GM10266 (cell line): ENCODE measurements at regions not wholly inside any gene's neighbourhood (a gene's known extent, or its start where the extent isn't known, plus 50 kb on each side); places are given as distances from the start of the nearest gene placed in this dataset.

ENCODE experiments used
- DNase-seq: peaks from one replicate; pipeline ENCODE4 v3.0.0; 2012; ENCODE audit errors: extremely low spot score
- TF ChIP-seq, protein P1 (sequence below): IDR thresholded peaks from 2 replicates; pipeline ENCODE4 v1.5.1; 2012; ENCODE audit warnings: mild to moderate bottlenecking, low read depth; ENCODE audit not compliant: control insufficient read depth, insufficient read depth; ENCODE audit errors: missing control alignments

DNA sequence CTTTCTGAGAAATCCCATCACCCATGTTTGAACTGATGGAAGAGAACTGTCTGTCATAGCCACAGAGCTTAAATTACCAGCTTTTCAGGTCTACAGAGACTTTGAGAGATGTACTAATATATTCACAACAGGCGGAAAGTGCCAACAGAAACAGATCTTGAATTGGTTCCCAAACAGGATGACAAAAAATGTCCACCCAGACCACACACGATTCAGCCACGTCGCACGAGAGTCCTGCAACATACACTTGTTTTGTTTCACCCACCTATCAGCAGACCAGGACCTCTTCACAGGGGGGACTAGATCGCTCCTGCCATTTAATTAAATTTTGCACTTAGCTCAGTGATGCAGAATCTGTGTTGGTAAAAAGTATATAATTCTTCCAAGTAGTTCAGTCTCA, 187.1 kb upstream of the CEP162 start:
- TF ChIP-seq, protein P1, sequence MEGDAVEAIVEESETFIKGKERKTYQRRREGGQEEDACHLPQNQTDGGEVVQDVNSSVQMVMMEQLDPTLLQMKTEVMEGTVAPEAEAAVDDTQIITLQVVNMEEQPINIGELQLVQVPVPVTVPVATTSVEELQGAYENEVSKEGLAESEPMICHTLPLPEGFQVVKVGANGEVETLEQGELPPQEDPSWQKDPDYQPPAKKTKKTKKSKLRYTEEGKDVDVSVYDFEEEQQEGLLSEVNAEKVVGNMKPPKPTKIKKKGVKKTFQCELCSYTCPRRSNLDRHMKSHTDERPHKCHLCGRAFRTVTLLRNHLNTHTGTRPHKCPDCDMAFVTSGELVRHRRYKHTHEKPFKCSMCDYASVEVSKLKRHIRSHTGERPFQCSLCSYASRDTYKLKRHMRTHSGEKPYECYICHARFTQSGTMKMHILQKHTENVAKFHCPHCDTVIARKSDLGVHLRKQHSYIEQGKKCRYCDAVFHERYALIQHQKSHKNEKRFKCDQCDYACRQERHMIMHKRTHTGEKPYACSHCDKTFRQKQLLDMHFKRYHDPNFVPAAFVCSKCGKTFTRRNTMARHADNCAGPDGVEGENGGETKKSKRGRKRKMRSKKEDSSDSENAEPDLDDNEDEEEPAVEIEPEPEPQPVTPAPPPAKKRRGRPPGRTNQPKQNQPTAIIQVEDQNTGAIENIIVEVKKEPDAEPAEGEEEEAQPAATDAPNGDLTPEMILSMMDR: no peak
- no peak for DNase-seq

DNA sequence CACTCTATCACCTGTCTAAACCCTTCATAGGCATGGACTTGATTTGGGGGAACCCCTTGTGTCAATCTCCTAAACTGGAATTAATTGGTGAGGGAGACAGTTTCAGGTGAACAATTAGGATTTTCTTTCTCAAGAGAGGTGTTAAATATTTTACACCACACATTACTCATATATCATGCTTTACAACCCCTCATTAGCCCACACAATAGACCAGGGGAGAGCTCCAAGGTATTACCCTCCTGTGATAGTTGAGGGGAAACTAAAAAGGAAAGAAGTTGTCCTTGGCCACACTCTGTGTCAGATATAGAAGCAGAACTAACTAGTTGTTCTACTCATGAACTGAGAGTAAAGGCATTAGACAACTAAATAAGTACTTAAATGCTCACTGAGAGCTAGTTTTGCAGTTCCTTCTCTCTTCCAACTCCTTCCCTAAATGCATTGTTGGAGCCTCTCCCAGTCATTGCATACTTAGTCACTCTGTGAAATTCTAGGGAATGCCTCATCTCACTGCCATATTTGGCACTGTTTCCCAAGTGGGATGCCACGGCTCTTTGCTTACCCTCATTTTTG, 183.7 kb upstream of the CEP162 start:
- TF ChIP-seq, protein P1: no peak
- no peak for DNase-seq

DNA sequence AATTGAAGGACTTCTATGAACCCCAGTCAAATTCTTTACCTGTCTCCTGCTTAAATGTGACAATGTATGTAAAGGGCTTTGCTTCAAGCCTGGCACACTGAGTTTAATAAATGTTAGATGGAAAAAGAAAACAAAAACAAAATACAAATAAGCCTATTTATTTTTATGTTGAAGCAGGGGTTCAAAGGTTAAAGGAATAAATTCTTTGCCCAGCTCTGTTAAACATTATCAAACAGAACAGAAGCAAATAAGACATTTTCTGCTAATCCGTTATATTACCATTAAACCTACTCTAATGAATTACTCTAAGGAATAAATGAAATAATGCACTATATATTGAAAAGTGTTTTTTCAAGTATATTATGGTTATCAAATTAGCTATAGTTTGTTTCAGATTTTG, 182.5 kb upstream of the CEP162 start:
- TF ChIP-seq, protein P1: no peak
- DNase-seq: no peak

DNA sequence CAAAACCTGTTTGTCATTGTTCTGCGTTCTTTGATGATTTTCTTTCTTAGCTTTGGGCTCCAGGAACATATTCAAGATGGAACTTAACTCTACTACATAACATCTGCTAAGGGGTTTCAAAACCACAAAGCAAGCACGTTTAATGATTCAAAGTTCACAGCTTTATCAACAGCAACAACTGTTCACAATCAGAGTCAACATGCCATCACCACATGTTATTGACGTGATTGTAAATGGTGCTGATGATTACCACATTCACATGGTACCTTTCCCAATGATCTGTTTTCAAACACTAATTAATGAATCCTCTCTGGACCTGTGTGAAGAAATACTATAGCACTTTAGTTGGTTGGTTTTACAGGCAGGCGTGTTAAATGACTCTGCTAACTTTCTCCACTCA, 180.6 kb upstream of the CEP162 start:
- no peak for DNase-seq
- TF ChIP-seq, protein P1: no peak

DNA sequence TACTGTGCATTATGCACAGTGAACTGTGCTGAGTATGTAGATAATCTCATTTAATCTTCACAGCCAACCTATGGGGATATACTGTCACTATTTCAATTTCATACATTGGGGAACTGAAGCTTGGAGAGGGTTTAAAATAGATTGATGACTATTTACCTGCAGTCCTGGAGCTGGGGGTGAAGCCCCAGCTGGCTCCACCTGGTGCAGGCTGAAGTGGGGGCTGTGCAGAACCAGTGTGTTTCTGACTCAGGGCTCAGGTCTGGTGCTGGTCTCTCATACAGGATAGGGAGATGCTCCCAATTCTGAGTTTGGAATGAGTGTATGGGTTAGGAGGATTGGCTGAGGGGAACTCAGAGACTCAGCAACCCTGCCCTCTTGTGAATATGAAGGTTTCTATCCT, 176.1 kb upstream of the CEP162 start:
- TF ChIP-seq, protein P1: no peak
- no peak for DNase-seq

DNA sequence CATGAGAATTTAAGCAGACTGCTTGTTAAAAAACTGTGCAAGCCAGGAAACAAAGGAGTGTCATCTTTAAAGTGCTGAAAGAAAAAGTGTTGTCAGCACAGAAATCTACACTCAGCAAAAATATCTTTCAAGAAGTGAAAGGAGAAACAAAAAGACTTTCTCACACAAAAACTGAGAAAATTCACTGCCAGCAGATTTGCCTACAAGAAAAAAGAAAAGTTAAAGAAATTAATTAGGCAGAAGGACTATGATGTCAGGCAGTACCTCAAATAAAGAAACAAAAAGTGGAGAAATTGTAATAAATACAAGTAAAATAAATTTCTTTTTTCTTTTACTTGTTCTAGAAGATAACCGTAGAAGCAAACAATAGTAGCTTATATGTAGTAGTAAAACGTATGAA, 171.6 kb upstream of the CEP162 start:
- TF ChIP-seq, protein P1: no peak
- DNase-seq: no peak

DNA sequence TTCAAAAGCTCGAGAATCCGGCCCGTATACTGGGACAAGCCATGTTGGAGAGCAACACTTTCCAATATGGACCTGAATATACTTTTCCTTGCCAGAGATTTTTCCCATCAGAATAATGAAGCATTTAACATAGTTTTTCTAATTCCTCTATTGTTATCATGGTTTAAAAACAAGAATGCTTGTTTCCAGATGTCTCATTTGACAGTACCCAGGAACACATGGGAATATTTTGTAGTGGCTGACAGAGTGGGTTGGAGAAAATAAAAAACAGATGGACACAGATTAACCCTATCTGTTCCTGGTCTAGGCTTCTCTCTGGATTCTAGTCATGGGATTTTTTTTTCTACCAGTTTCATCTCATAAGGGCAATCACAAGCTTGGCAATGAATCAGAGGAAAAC, 164.8 kb upstream of the CEP162 start:
- DNase-seq: no peak
- TF ChIP-seq, protein P1: no peak
